SIG-M5 treated with dmso at 0.1 percent for 504 hours (cell line): ENCODE measurements at regions not wholly inside any gene's neighbourhood (a gene's known extent, or its start where the extent isn't known, plus 50 kb on each side); places are given as distances from the start of the nearest gene placed in this dataset.

Experiments used
- DNase-seq: peaks from one replicate; lab custom pipeline; 2025; ENCODE audit not compliant: unreplicated experiment; lab: John Stamatoyannopoulos, UW

DNA sequence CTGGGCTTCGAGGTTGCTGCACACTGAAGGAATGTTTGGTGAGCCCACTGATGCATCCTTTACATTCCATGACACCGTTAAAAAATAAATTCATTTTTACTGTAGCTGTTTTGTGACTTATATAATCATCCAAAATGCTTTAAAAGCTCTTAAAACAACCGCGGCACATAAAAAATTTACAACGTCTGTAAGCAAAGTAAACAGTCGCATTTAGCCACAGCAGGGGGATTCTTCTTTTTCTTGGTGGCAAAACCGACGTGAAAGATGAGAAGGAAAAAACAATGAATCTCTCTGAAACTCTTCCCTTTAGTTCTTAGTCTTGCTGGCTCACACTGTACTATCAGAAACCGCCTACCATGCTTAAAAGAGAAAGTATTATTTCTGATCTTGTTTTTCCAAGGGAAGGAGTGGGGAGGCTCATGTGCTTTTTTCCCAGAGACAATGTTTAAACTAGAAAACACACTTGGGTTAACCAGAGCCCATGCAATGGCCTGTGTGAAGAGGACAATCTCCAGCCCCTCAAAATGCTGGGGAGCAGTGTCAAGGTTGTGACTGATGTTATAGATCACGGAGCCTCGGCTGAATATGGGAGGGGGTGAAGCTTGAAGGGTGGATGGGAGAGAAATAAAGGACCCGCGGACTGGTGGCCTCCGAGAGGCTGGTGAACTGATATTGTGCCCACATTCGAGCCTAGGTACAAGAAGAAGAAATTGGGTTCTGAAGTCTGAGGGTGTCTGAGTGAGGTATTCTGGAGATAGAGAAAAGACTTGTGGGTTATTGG is 91.1 kb downstream of the IRF8 start:
- no peak for DNase-seq

DNA sequence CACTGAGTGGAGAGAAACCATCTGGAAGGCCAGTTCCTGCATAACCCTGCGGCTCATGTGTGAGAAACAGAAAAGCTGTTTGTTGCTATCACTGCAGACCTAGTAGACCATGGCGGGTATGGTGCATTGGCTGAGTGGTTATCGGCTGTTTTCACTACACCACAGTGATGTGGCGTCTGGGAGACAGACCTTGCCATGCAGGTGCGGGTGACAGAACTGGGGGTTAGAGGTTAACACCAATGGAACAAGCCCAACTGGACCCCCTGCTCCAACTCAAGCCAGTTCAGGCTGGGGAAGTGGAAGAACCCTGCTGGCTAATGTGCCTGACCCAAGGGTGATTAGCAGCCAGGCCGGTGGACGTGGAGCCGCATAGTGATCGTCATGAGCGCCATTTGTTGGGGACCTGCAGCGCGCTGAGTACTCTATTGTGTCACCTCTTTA is 91.9 kb downstream of the IRF8 start:
- DNase-seq = no peak

- no peak for DNase-seq
Measured at GRCh38 chr16:85991425-85991824, 92.5 kb downstream of the IRF8 start.

GRCh38 chr16:85991856-85992255 is 92.9 kb downstream of the IRF8 start:
- no peak for DNase-seq

DNA sequence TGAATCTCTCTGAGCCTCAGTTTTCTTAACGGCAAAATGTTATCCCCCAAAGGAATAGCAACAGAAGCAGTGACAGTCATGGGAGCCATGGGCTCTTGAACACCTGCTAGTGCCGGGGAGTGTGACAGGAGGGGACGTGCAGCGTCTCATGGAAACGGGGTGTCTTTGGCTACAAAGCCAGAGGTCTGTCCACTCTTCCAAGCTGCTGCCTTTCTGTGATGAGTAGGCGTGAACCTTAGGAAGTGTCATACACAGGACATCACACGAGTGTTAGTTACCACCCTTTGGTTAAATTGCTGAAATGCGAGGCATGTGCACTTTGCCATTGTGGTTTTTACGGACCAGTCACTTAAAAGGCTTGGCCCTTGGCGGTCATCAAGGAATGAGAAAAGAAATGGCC is 93.4 kb downstream of the IRF8 start:
- DNase-seq = no peak

- DNase-seq = no peak
Measured at GRCh38 chr16:85992779-85993178, 93.8 kb downstream of the IRF8 start.

DNA sequence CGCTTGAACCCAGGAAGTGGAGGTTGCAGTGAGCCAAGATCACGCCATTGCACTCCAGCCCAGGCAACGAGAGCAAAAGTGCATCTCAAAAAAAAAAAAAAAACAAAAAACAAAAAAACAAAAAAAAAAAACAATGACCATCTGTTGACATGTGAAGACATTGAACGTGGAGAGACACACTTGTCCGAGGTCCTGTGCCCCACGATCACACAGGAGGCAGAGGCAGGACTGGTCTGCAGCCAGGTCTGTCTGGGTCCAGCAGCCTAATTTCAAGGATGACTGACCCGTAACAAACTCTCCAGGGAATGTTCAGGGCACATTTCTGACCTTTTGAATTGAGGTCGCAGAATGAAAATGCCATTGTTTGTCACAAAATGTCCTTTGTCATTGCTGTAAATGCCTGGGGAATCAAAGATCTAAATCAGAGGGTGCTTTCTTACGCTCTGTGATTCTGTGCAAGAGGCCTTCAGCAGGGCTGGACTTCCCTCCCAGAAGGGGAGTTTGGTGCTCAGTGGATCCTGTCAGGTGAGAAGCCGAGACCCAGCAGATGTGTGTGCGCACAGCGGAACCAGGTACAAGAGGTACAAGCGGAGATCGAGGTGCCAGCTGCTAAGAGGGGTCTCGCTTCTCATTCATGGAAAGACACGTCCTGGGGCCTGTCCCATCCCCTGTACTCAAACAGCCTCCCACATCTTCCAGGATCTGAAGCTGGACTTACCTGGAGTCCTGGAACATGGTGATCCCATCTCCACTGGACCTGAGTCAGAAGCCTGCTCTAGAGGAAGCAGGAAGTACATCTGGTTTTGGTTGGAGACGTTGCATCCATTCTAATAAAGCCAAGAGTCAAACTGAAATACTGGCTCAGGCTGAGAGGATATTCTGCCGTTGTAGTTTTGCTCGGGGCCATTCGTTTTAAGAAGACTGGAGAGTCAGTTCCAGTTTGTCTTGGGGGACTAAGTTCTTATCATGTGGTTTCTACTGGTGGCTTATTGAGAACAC is 95.8 kb downstream of the IRF8 start:
- no peak for DNase-seq

DNA sequence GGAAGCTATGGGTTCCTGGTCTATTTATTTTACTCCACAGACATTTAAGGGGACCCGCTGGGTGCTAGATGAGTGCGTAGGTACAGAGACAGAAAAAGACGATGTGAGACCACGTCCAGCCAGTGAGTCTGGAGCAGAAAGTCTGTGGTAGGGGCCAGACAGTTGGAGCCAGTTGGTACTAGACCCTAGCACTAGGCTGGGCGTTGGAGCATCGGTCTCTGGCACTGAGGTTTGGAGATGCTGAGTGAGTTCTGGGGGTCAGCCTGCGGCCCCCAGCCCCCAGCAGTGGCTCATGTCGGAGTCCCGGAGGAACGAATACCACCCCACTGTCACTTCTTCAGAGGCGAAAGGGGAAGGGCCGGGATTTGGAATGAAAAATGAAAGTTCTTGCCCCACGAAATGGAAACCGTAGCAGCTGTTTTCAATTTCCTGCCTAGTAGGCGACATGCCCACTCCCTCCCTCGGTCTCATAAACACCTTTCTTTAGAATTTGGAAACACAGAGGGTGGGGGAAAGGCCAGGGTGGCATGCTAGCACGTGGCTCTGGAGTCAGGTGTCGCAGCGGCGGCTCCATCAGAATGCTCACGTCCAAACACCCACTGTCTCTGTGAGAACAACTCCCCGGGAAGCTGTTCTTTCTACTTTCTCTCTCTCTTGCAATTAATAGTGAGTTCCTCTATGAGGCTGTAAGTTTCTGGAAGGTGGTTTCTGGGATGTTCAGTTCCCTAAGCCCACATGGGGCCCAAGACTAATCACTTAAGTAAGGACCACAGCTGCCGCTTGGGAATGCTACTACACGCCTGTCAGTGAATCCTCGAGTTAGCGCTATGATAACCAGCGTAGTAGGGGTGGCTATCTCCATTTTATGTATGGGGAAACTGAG is 96.8 kb downstream of the IRF8 start:
- DNase-seq = no peak

DNA sequence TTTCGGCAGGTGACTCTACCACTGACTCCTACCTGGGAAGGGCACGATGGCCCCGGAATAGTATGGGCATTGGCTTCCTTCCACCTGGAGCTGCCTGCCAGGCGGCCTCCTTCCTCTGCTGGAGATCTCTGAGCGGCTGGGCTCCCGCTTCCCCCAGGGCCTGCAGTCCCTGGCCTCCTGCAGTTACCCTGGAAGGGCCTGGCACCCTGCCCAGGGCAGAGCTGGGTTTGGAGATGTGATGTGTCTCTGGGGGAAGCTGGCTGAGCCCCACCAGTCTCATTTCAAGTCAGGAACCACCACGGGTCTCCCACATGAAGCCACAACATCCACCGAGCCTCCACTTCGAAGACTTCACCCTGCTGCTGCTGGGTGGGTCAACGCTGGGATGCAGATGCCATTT is 97.9 kb downstream of the IRF8 start:
- DNase-seq = no peak

GRCh38 chr16:85998171-85998867 is 99.4 kb downstream of the IRF8 start:
- DNase-seq = no peak

DNA sequence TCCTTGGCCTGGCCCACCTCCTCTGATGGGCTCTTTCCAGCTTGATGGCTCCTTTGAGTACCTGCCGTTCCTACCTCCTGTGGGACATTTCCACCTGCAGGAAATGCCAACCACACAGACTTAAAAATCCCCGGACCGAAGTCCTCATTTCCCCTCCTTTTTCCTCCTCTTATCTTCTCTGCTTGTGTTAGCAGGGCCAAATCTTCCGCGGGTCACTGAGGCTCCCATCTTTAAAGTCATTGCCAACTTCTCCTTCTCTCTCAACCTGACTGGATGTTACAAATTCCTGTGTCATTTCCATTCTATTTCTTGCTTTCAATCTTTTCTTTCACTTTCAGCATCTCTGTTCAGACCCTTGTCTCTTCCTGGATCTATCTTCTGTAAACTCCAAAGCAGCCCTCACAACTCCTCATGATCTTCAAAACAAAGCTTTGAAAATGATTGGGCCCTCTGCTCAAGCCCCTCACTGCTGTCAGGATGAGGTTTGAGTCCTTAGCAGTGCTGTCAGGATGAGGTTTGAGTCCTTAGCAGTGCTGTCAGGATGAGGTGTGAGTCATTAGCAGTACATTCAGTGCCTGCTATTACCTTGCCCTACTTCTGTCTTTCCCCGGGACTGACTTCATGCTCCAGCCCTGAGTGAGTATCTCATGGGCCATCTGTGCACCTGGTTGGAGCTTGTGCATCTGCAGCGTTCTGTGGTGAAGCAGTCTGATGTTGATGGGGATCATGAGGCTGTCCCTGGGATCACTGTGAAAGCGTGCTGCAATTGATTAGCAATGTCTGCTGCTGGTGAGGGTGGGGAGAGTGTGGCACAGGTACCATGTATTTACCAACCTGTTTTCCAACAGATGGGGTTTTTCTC is 100.1 kb downstream of the IRF8 start:
- no peak for DNase-seq

- no peak for DNase-seq
Measured at GRCh38 chr16:85999778-86000177, 100.8 kb downstream of the IRF8 start.

DNA sequence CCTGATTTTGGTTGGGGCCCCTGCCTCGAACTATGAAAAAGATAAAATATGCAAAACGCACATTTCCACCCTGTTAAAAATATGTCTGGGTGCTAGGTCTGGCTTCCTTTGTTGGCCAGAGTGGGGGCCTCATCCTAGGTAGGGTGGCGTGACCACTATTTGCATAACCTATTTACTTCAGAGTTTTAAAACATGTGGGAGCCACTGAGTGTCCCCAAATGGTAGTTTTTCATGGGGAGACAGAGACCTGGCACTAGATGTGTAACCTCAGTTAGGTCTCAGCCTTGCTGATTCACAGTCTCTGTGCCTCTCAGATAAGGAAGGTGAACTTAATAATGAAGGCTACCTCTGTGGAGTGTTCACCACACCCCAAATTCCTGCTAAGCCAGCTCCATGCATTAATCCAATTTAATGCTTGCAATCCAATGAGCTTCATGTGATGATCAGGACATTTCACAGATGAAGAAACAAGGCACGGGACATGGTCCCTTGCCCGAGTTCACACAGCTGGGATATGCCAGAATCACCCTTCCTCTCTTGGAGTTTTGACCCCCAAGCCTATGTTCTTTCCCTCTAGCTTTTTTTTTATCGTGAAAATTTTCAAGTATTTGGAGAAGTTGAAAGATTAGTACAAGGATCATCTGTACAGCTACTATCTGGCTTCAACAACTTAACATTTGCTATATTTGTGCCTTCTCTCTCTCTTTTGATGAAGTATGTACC is 103.4 kb downstream of the IRF8 start:
- DNase-seq = no peak

- DNase-seq = no peak
Measured at GRCh38 chr16:86007524-86007923, 108.6 kb downstream of the IRF8 start.

- no peak for DNase-seq
Measured at GRCh38 chr16:86010680-86011141, 111.7 kb downstream of the IRF8 start.

GRCh38 chr16:86011532-86011931 is 112.6 kb downstream of the IRF8 start:
- no peak for DNase-seq

GRCh38 chr16:86012221-86012620 is 113.3 kb downstream of the IRF8 start:
- no peak for DNase-seq

GRCh38 chr16:86013867-86014266 is 114.9 kb downstream of the IRF8 start:
- no peak for DNase-seq

GRCh38 chr16:86015606-86016005 is 116.6 kb downstream of the IRF8 start:
- no peak for DNase-seq
